Smooth muscle cell (in vitro differentiated cells): ENCODE measurements at regions not wholly inside any gene's neighbourhood (a gene's known extent, or its start where the extent isn't known, plus 50 kb on each side); places are given as distances from the start of the nearest gene placed in this dataset.

ENCODE experiments used
- DNase-seq: peaks from one replicate; lab custom pipeline; 2025; ENCODE audit not compliant: unreplicated experiment; lab: John Stamatoyannopoulos, UW
- H2AFZ ChIP-seq: fragments of 200-600 bp; sonication (generic); 2 replicates; pipeline ENCODE4 v1.6.0; 2016; ENCODE audit warnings: antibody characterized with exemption, low read depth, mild to moderate bottlenecking
- H3F3A ChIP-seq: fragments of 200-600 bp; sonication (generic); 2 replicates; pipeline ENCODE4 v1.6.0; 2017; ENCODE audit warnings: antibody characterized with exemption, low read depth
- H3K27ac ChIP-seq: fragments of 200-600 bp; sonication (generic); 2 replicates; pipeline ENCODE4 v1.5.1; 2016; ENCODE audit warnings: low read depth, mild to moderate bottlenecking
- H3K27me3 ChIP-seq: fragments of 200-600 bp; sonication (generic); 2 replicates; pipeline ENCODE4 v1.6.1; 2016; ENCODE audit warnings: low read depth, mild to moderate bottlenecking
- H3K36me3 ChIP-seq: fragments of 200-600 bp; sonication (generic); 2 replicates; pipeline ENCODE4 v1.5.1; 2016; ENCODE audit warnings: low read depth
- H3K4me1 ChIP-seq: fragments of 200-600 bp; sonication (generic); 2 replicates; pipeline ENCODE4 v1.5.1; 2016; ENCODE audit warnings: low read depth
- H3K4me2 ChIP-seq: fragments of 200-600 bp; sonication (generic); 2 replicates; pipeline ENCODE4 v1.6.0; 2016; ENCODE audit warnings: mild to moderate bottlenecking
- H3K4me3 ChIP-seq: fragments of 200-600 bp; sonication (generic); 2 replicates; pipeline ENCODE4 v1.5.1; 2016; ENCODE audit warnings: mild to moderate bottlenecking
- H3K79me2 ChIP-seq: fragments of 200-600 bp; sonication (generic); 2 replicates; pipeline ENCODE4 v1.6.0; 2016; ENCODE audit warnings: low read depth, mild to moderate bottlenecking
- H3K9ac ChIP-seq: fragments of 200-600 bp; sonication (generic); 2 replicates; pipeline ENCODE4 v1.6.0; 2016; ENCODE audit warnings: low read depth
- H3K9me3 ChIP-seq: fragments of 200-600 bp; sonication (generic); replicated peaks from 2 replicates; pipeline ENCODE4 v1.5.1; 2016; ENCODE audit warnings: low read depth
- H4K20me1 ChIP-seq: fragments of 200-600 bp; sonication (generic); 2 replicates; pipeline ENCODE4 v1.6.0; 2016; ENCODE audit warnings: low read depth
- WGBS: methylation state at CpG from one replicate; pipeline ENCODE4 v1.1.7; 2016; ENCODE audit warnings: low lambda C conversion rate; 5-methylcytosine and 5-hydroxymethylcytosine counted together
- TF ChIP-seq, protein P1 (sequence below): fragments of 200-600 bp; sonication (generic); IDR thresholded peaks from 2 replicates; pipeline ENCODE4 v1.5.1; 2017; ENCODE audit warnings: borderline replicate concordance, mild to moderate bottlenecking, antibody characterized with exemption; ENCODE audit not compliant: insufficient read depth, poor library complexity, severe bottlenecking

DNA sequence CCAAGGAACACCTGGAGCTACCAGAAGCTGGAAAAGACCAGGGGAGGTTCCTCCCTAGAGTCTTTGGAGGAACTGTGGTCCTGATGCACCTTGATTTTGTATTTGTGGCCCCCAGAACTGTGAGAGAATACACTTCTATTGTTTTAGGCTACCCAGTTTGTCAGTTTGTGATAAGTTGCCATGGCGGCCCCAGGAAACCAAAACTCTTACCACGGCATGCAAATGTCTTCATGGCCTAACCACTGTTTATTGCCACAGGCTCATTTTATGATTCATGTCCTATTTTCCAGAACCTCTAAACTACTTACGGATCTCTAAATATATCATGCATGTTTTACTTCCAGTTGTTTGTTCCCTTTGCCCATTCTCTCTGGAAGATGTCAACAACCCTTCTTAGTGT is 1250.7 kb upstream of the FAM98A start:
- Histone ChIP-seq H3K27me3 (no peaks in the 10 kb centered on the region), H3K9me3 (no peaks in the 10 kb centered on the region)

DNA sequence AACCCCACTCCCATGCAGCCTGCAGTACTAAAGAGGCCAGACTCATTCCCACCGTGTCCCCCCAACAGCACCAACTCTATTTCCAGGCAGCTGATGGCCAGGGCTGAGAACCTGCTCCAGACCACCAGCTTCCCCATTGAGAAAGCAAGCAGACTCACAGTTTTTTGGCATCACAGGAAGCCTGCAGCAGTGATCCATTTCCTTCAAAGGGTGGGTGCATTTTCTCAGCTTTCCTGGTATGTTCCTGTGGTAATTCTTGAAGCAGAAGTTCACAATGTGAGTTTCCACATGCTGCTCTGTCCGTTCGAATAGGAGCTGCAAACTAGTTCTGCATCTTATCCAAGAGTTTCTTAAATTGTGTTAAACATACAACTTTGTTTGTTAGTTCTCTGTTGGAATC is 1249.6 kb upstream of the FAM98A start:
- Histone ChIP-seq H3K79me2 (no peaks in the 10 kb centered on the region), H3K4me3 (no peak overlapping the region)
- 95% methylated on average over 3 of the region's 3 CpGs for WGBS

More for the DNA sequence above, 1250.7 kb upstream of the FAM98A start:
- TF ChIP-seq, protein P1, sequence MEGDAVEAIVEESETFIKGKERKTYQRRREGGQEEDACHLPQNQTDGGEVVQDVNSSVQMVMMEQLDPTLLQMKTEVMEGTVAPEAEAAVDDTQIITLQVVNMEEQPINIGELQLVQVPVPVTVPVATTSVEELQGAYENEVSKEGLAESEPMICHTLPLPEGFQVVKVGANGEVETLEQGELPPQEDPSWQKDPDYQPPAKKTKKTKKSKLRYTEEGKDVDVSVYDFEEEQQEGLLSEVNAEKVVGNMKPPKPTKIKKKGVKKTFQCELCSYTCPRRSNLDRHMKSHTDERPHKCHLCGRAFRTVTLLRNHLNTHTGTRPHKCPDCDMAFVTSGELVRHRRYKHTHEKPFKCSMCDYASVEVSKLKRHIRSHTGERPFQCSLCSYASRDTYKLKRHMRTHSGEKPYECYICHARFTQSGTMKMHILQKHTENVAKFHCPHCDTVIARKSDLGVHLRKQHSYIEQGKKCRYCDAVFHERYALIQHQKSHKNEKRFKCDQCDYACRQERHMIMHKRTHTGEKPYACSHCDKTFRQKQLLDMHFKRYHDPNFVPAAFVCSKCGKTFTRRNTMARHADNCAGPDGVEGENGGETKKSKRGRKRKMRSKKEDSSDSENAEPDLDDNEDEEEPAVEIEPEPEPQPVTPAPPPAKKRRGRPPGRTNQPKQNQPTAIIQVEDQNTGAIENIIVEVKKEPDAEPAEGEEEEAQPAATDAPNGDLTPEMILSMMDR: no peak
- H2AFZ ChIP-seq: no peak overlapping the region
- H3K27ac ChIP-seq: no peak overlapping the region
- H4K20me1 ChIP-seq: no peaks in the 10 kb centered on the region
- no peak overlapping the region for H3K4me3 ChIP-seq
- H3K4me1 ChIP-seq: no peaks in the 10 kb centered on the region
- no peaks in the 10 kb centered on the region for H3K79me2 ChIP-seq
- no peak overlapping the region for H3K9ac ChIP-seq
- DNase-seq: no peak
- WGBS: 94% methylated on average over 3 of the region's 3 CpGs
- no peaks in the 10 kb centered on the region for H3K36me3 ChIP-seq
- H3F3A ChIP-seq: no peaks in the 10 kb centered on the region
- H3K4me2 ChIP-seq: no peak overlapping the region

DNA sequence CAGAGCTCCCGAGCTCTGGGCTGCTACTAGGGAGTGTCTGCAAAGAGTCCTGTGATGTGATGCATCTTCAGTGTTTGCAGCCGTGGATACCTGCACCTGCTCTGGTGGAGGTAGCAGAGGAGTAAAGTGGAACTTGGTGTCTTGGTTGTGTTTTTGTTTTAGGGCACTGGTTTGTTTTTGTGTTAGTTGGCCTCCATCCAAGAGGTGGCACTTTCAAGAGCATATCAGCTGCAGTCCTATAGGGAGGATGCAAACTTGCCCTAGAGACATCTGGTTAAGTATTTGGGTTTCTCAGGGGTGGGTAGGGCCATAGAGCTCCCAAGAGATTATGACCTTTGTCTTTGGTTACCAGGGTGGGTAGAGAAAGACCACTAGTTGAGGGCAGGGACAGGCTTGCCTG is 1249.0 kb upstream of the FAM98A start:
- Histone ChIP-seq H3K4me3 (no peak overlapping the region), H3K4me2 (no peak overlapping the region), H4K20me1 (no peaks in the 10 kb centered on the region), H3K79me2 (no peaks in the 10 kb centered on the region), H3K9ac (no peak overlapping the region), H3K4me1 (no peaks in the 10 kb centered on the region), H3K36me3 (no peaks in the 10 kb centered on the region), H3F3A (no peaks in the 10 kb centered on the region), H3K27me3 (no peaks in the 10 kb centered on the region), H3K27ac (no peak overlapping the region), H2AFZ (no peak overlapping the region), H3K9me3 (no peaks in the 10 kb centered on the region)
- TF ChIP-seq, protein P1: no peak
- 90% methylated on average over 2 of the region's 2 CpGs for WGBS
- DNase-seq: no peak

More for the DNA sequence above, 1249.6 kb upstream of the FAM98A start:
- Histone ChIP-seq H3K36me3 (no peaks in the 10 kb centered on the region), H3K4me1 (no peaks in the 10 kb centered on the region), H2AFZ (no peak overlapping the region), H3K9me3 (no peaks in the 10 kb centered on the region), H3F3A (no peaks in the 10 kb centered on the region), H3K9ac (no peak overlapping the region), H3K27me3 (no peaks in the 10 kb centered on the region), H3K27ac (no peak overlapping the region), H4K20me1 (no peaks in the 10 kb centered on the region), H3K4me2 (no peak overlapping the region)
- no peak for DNase-seq
- TF ChIP-seq, protein P1: no peak

DNA sequence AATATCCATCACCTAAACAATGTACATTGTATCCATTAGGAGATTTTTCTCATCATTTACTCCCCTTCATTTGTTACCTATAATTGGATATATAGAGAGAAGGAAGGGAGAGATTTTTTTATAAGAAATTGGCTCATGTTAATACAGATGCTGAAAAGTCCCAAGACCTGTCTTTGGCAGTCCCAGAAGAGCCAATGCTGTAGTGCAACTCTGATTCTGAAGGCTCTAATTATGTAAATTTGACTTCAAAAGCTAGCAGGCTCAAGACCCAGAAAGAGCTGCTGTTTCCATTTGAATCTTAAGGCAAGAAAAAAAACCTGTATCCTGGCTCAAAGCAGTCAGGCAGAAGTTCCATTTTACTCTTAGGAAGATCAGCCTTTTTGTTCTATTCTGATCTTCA is 1245.5 kb upstream of the FAM98A start:
- no peaks in the 10 kb centered on the region for H3F3A ChIP-seq
- no peak overlapping the region for H3K27ac ChIP-seq
- no peaks in the 10 kb centered on the region for H3K27me3 ChIP-seq
- no peaks in the 10 kb centered on the region for H3K79me2 ChIP-seq
- no peaks in the 10 kb centered on the region for H3K4me1 ChIP-seq
- DNase-seq: no peak
- no peak overlapping the region for H2AFZ ChIP-seq
- no peak overlapping the region for H3K4me2 ChIP-seq
- H3K9ac ChIP-seq: no peak overlapping the region
- no peaks in the 10 kb centered on the region for H4K20me1 ChIP-seq
- TF ChIP-seq, protein P1: no peak
- no peaks in the 10 kb centered on the region for H3K9me3 ChIP-seq
- H3K4me3 ChIP-seq: no peak overlapping the region
- H3K36me3 ChIP-seq: no peaks in the 10 kb centered on the region
